HG02571 (cell line): ENCODE measurements at regions not wholly inside any gene's neighbourhood (a gene's known extent, or its start where the extent isn't known, plus 50 kb on each side); places are given as distances from the start of the nearest gene placed in this dataset.
"Not testable (repeated sequence)": the region's sequence is repeated elsewhere in the genome, so short reads cannot be mapped to it uniquely, and the experiment has no call there.

Source experiments
- ATAC-seq: cut with Tn5 transposase; IDR thresholded peaks from one replicate; pipeline ENCODE4 v1.9.1; 2021; ENCODE audit warnings: mild to moderate bottlenecking, moderate library complexity; ENCODE audit not compliant: unreplicated experiment

- no peak for ATAC-seq
These were observed 51.1 kb upstream of the ROPN1 start for GRCh38 chr3:124043023-124043422.

- no peak for ATAC-seq
These were observed 53.0 kb upstream of the ROPN1 start for GRCh38 chr3:124044956-124045355.

GRCh38 chr3:124048967-124049798 lies 57.3 kb upstream of the ROPN1 start:
- ATAC-seq: no peak

GRCh38 chr3:124051636-124052035 lies 59.7 kb upstream of the ROPN1 start:
- no peak for ATAC-seq

- ATAC-seq: no peak
These were observed 61.9 kb upstream of the ROPN1 start for GRCh38 chr3:124053871-124054270.

GRCh38 chr3:124056846-124057245 lies 64.9 kb upstream of the ROPN1 start:
- ATAC-seq: no peak

GRCh38 chr3:124057420-124057819 lies 65.5 kb upstream of the ROPN1 start:
- ATAC-seq: no peak

GRCh38 chr3:124059580-124059979 lies 67.7 kb upstream of the ROPN1 start:
- no peak for ATAC-seq

- ATAC-seq: no peak
These were observed 71.4 kb upstream of the ROPN1 start for GRCh38 chr3:124063197-124063909.

- ATAC-seq: no peak
These were observed 72.1 kb upstream of the ROPN1 start for GRCh38 chr3:124064050-124064449.

GRCh38 chr3:124066543-124066942 lies 74.6 kb upstream of the ROPN1 start:
- not testable (repeated sequence) for ATAC-seq

- not testable (repeated sequence) for ATAC-seq
These were observed 77.8 kb upstream of the ROPN1 start for GRCh38 chr3:124069706-124070105.

GRCh38 chr3:124075090-124075489 lies 83.2 kb upstream of the ROPN1 start:
- ATAC-seq: not testable (repeated sequence)

GRCh38 chr3:124075753-124076152 lies 83.8 kb upstream of the ROPN1 start:
- ATAC-seq: no peak

- ATAC-seq: no peak
These were observed 84.3 kb upstream of the ROPN1 start for GRCh38 chr3:124076235-124076634.

GRCh38 chr3:124078953-124079911 lies 87.3 kb upstream of the ROPN1 start:
- ATAC-seq: no peak

GRCh38 chr3:124079912-124080276 lies 88.0 kb upstream of the ROPN1 start:
- no peak for ATAC-seq

GRCh38 chr3:124082343-124082742 lies 90.4 kb upstream of the ROPN1 start:
- ATAC-seq: no peak

GRCh38 chr3:124084022-124084881 lies 92.3 kb upstream of the ROPN1 start:
- no peak for ATAC-seq

- no peak for ATAC-seq
These were observed 96.9 kb upstream of the ROPN1 start for GRCh38 chr3:124088801-124089200.
